GM12878 (cell line): ENCODE measurements at regions not wholly inside any gene's neighbourhood (a gene's known extent, or its start where the extent isn't known, plus 50 kb on each side); places are given as distances from the start of the nearest gene placed in this dataset.

Source experiments
- BHLHE40 ChIP-seq, 2 experiments: fragments of 450-650 bp in 1 of 2; IDR thresholded peaks; 2 replicates each; pipeline ENCODE4 v1.6.1; 2011 to 2017; ENCODE audit warnings: low read depth in 2 of 2, borderline replicate concordance in 1 of 2, improper control_type of control experiment in 1 of 2, low read length in 1 of 2, mild to moderate bottlenecking in 1 of 2
- BRCA1 ChIP-seq: IDR thresholded peaks from 2 replicates; pipeline ENCODE4 v1.6.1; 2011; ENCODE audit warnings: low read depth, low read length, improper control_type of control experiment
- CBX3 ChIP-seq: fragments of 200-600 bp; sonication (generic); IDR thresholded peaks from 2 replicates; pipeline ENCODE4 v1.6.1; 2016; ENCODE audit warnings: low read depth, borderline replicate concordance
- EED ChIP-seq: sonication (generic); IDR thresholded peaks from 2 replicates; pipeline ENCODE4 v1.6.1; 2016; ENCODE audit warnings: antibody characterized with exemption, low read depth
- IKZF2 ChIP-seq, 2 experiments: fragments of 450-650 bp; IDR thresholded peaks; 2 replicates each; pipeline ENCODE4 v1.6.1; 2017; ENCODE audit warnings: mild to moderate bottlenecking in 2 of 2, moderate library complexity in 2 of 2
- NR2C2 ChIP-seq: IDR thresholded peaks from 2 replicates; pipeline ENCODE4 v1.6.1; 2011; ENCODE audit warnings: borderline replicate concordance, low read depth; ENCODE audit not compliant: control insufficient read depth, insufficient read length
- PAX5 ChIP-seq: IDR thresholded peaks from 2 replicates; pipeline ENCODE4 v1.6.1; 2011; ENCODE audit warnings: low read depth, low read length, borderline replicate concordance
- RELA ChIP-seq: fragments of 450-650 bp; IDR thresholded peaks from 2 replicates; pipeline ENCODE4 v1.8.0; 2014; ENCODE audit warnings: borderline replicate concordance; ENCODE audit not compliant: partially characterized antibody
- SREBF1 ChIP-seq: IDR thresholded peaks from 2 replicates; pipeline ENCODE4 v1.6.1; 2012; ENCODE audit warnings: mild to moderate bottlenecking, low read length
- STAT3 ChIP-seq: IDR thresholded peaks from 2 replicates; pipeline ENCODE4 v1.6.1; 2011; ENCODE audit warnings: low read depth, low read length, improper control_type of control experiment
- ZNF217 ChIP-seq: fragments of 450-650 bp; IDR thresholded peaks from 2 replicates; pipeline ENCODE4 v1.6.1; 2017; ENCODE audit warnings: antibody characterized with exemption, mild to moderate bottlenecking
- TF ChIP-seq, protein P1 (sequence below): IDR thresholded peaks from 2 replicates; pipeline ENCODE4 v1.6.1; 2012; ENCODE audit warnings: low read depth, low read length, improper control_type of control experiment
- TF ChIP-seq, protein P2 (sequence below): IDR thresholded peaks from 2 replicates; pipeline ENCODE4 v1.6.1; 2012; ENCODE audit warnings: low read length, inconsistent platforms
- TF ChIP-seq, protein P3 (sequence below): IDR thresholded peaks from 2 replicates; pipeline ENCODE4 v1.6.1; 2012; ENCODE audit warnings: low read depth, low read length, improper control_type of control experiment

DNA sequence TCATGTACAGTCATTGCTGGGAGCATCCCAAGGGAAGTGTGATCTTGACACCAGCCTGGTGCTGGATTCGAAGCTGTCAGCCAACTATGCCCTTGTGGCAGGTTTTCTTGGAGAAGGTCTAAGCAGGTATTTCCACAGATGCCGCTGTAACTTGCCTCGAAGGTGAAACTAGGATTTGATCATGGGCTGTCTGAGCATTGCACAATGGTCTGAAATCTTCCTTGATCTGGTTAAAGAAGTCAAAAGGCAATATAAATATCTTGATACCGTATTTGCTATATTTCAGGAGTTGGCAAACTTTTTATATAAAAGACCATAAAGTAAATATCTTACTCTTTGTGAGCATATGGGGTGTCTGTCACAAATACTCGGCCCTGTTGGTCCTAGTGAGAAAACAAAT is 206.8 kb downstream of the LYPLAL1 start (continued):
- TF ChIP-seq NR2C2 (no peak), STAT3 (no peak), PAX5 (no peak), SREBF1 (no peak), CBX3 (no peak), BRCA1 (no peak), ZNF217 (no peak), BHLHE40 (IDR thresholded peaks at IDR 0.05; ENCODE audit: borderline replicate concordance in 1 of 2, low read depth in 2 of 2, low read length in 1 of 2) (no peak), IKZF2 (IDR thresholded peaks at IDR 0.05) (no peak), EED (no peak), RELA (no peak)
- TF ChIP-seq, protein P1, sequence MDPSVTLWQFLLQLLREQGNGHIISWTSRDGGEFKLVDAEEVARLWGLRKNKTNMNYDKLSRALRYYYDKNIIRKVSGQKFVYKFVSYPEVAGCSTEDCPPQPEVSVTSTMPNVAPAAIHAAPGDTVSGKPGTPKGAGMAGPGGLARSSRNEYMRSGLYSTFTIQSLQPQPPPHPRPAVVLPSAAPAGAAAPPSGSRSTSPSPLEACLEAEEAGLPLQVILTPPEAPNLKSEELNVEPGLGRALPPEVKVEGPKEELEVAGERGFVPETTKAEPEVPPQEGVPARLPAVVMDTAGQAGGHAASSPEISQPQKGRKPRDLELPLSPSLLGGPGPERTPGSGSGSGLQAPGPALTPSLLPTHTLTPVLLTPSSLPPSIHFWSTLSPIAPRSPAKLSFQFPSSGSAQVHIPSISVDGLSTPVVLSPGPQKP: no peak
- TF ChIP-seq, protein P2, sequence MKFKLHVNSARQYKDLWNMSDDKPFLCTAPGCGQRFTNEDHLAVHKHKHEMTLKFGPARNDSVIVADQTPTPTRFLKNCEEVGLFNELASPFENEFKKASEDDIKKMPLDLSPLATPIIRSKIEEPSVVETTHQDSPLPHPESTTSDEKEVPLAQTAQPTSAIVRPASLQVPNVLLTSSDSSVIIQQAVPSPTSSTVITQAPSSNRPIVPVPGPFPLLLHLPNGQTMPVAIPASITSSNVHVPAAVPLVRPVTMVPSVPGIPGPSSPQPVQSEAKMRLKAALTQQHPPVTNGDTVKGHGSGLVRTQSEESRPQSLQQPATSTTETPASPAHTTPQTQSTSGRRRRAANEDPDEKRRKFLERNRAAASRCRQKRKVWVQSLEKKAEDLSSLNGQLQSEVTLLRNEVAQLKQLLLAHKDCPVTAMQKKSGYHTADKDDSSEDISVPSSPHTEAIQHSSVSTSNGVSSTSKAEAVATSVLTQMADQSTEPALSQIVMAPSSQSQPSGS: no peak
- TF ChIP-seq, protein P3, sequence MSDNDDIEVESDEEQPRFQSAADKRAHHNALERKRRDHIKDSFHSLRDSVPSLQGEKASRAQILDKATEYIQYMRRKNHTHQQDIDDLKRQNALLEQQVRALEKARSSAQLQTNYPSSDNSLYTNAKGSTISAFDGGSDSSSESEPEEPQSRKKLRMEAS: no peak
